Neural cell (in vitro differentiated cells): ENCODE measurements at regions not wholly inside any gene's neighbourhood (a gene's known extent, or its start where the extent isn't known, plus 50 kb on each side); places are given as distances from the start of the nearest gene placed in this dataset.

Experiments
- TF ChIP-seq, protein P1 (sequence below): fragments of 450-650 bp; IDR thresholded peaks from 2 replicates; pipeline ENCODE4 v1.5.1; 2014; ENCODE audit warnings: antibody characterized with exemption, mild to moderate bottlenecking, moderate library complexity; ENCODE audit not compliant: poor library complexity, severe bottlenecking
- TF ChIP-seq, protein P2 (sequence below): IDR thresholded peaks from 2 replicates; pipeline ENCODE4 v1.6.1; 2012; ENCODE audit warnings: borderline replicate concordance

DNA sequence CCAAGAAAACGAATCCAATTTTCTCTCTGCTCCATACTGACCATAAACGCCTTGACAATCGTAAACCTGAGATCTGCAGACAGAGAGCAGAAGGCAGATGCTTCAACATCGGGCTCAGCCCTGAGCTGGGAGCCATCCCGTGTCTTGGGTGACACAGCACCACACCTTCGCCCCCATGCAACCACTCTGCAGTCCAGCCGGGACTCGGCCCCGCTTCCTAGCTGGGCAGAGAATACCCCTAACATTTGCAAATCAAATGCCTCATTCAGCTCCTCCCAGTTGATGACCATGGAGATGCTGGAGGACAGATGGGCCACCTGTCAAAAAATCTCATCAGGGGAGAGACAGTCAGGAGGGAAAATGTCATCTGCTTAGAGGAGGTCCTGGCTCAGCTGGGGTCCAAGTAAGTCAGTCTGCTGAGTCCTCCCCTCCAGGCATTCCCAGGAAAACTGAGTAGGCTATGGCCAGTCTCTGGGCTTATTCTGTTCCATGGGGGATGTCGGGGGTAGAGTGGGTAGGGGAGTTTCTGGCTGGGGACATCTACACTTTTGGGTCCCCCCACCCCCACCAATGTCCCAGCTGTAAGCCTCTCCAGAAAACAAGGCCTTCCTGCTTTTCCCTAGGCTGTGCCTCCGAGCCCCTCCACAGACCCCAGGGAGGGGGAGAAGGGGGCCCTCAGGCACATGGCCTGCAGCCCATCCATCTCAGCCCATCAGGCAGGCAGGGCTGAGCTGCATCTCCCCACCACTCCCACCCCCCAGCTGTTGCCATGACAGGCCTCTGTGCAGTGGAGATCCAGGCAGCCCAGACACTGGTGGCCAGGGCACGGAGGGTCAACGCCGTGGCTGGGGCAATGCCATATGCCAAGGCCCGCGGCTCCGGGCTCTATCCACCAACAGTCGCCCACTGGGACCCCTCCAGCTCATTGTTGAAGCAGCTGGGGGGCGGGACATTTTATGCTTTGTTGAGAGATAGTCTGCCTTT lies 158.6 kb downstream of the AXIN2 start:
- TF ChIP-seq, protein P1, sequence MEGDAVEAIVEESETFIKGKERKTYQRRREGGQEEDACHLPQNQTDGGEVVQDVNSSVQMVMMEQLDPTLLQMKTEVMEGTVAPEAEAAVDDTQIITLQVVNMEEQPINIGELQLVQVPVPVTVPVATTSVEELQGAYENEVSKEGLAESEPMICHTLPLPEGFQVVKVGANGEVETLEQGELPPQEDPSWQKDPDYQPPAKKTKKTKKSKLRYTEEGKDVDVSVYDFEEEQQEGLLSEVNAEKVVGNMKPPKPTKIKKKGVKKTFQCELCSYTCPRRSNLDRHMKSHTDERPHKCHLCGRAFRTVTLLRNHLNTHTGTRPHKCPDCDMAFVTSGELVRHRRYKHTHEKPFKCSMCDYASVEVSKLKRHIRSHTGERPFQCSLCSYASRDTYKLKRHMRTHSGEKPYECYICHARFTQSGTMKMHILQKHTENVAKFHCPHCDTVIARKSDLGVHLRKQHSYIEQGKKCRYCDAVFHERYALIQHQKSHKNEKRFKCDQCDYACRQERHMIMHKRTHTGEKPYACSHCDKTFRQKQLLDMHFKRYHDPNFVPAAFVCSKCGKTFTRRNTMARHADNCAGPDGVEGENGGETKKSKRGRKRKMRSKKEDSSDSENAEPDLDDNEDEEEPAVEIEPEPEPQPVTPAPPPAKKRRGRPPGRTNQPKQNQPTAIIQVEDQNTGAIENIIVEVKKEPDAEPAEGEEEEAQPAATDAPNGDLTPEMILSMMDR: no peak
- TF ChIP-seq, protein P2, sequence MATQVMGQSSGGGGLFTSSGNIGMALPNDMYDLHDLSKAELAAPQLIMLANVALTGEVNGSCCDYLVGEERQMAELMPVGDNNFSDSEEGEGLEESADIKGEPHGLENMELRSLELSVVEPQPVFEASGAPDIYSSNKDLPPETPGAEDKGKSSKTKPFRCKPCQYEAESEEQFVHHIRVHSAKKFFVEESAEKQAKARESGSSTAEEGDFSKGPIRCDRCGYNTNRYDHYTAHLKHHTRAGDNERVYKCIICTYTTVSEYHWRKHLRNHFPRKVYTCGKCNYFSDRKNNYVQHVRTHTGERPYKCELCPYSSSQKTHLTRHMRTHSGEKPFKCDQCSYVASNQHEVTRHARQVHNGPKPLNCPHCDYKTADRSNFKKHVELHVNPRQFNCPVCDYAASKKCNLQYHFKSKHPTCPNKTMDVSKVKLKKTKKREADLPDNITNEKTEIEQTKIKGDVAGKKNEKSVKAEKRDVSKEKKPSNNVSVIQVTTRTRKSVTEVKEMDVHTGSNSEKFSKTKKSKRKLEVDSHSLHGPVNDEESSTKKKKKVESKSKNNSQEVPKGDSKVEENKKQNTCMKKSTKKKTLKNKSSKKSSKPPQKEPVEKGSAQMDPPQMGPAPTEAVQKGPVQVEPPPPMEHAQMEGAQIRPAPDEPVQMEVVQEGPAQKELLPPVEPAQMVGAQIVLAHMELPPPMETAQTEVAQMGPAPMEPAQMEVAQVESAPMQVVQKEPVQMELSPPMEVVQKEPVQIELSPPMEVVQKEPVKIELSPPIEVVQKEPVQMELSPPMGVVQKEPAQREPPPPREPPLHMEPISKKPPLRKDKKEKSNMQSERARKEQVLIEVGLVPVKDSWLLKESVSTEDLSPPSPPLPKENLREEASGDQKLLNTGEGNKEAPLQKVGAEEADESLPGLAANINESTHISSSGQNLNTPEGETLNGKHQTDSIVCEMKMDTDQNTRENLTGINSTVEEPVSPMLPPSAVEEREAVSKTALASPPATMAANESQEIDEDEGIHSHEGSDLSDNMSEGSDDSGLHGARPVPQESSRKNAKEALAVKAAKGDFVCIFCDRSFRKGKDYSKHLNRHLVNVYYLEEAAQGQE: no peak
